SK-N-SH (cell line): ENCODE measurements at regions not wholly inside any gene's neighbourhood (a gene's known extent, or its start where the extent isn't known, plus 50 kb on each side); places are given as distances from the start of the nearest gene placed in this dataset.

Experiments
- CHD2 ChIP-seq: fragments of 150-350 bp; IDR thresholded peaks from 2 replicates; pipeline ENCODE4 v1.6.1; 2018; ENCODE audit warnings: low read length; ENCODE audit not compliant: partially characterized antibody
- CTCF ChIP-seq: fragments of 200-600 bp; sonication (generic); IDR thresholded peaks from 2 replicates; pipeline ENCODE4 v1.6.1; 2017; ENCODE audit warnings: antibody characterized with exemption, mild to moderate bottlenecking, moderate library complexity
- JUND ChIP-seq: IDR thresholded peaks from 2 replicates; pipeline ENCODE4 v1.4.0; 2012
- NFIC ChIP-seq: IDR thresholded peaks from 2 replicates; pipeline ENCODE4 v1.4.0; 2012; ENCODE audit warnings: borderline replicate concordance
- PBX3 ChIP-seq: IDR thresholded peaks from 2 replicates; pipeline ENCODE4; 2012
- REST ChIP-seq: IDR thresholded peaks from 2 replicates; pipeline ENCODE4 v1.6.1; 2012; ENCODE audit warnings: mild to moderate bottlenecking, low read depth, low read length, moderate library complexity
- TAF1 ChIP-seq: IDR thresholded peaks from 2 replicates; pipeline ENCODE4 v1.6.1; 2012; ENCODE audit warnings: low read depth, mild to moderate bottlenecking, low read length, moderate library complexity, borderline replicate concordance
- USF1 ChIP-seq: IDR thresholded peaks from 2 replicates; pipeline ENCODE4 v1.4.0; 2012; ENCODE audit warnings: low read depth, borderline replicate concordance

- no peak for TF ChIP-seq CTCF
- TF ChIP-seq TAF1 = no peak
- TF ChIP-seq REST = no peak
- TF ChIP-seq NFIC = no peak
- TF ChIP-seq CHD2 = no peak
- TF ChIP-seq USF1 = no peak
- TF ChIP-seq PBX3 = no peak
- TF ChIP-seq JUND = no peak
Observed at GRCh38 chr2:41872646-41873045, 175.2 kb upstream of the PKDCC start.
